Stimulated activated CD8-positive, alpha-beta memory T cell treated with anti-CD3 and anti-CD28 coated beads, Interleukin-15, amount 100 ng/mL, for 1 hour (primary cell): ENCODE measurements at regions not wholly inside any gene's neighbourhood (a gene's known extent, or its start where the extent isn't known, plus 50 kb on each side); places are given as distances from the start of the nearest gene placed in this dataset.

ENCODE experiments used
- DNase-seq: peaks from one replicate; pipeline ENCODE4 v3.0.0-alpha.2; 2020; ENCODE audit warnings: low read depth

DNA sequence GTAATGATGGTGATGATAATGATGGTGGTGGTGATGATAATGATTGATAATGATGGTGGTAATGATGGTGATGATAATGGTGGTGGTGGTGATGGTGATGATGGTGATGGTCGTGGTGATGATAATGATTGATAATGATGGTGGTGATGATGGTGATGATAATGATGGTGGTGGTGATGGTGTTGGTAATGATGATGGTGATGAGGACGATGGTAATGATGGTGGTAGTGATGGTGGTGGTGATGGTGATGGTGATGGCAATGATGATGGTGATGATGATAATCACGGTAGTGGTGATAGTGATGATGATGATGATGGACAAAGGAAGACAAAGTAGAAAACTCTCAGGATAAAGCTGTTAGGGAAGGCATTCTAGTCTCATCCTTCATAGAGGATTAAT lies 310.5 kb downstream of the MSX2 start:
- DNase-seq: no peak

DNA sequence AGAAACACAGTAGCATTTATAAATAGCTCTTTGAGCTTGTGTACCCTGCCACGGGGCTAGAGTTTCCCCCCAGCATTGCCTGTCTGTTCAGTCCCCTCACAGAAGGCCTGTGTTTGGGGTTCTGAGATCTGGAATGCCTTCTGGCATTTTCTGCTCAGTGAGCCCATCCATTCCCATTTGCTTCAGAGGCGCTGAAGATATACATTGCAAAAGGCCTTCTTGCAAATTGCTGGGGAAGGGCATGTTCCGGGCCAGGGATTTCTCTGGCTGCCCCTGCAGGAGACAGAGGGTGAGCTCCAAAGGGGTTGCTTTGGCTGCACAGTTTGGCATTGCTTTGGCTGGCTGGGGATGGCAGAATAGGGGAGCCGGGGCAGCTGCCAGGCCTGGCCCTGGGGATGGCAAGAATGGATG lies 308.4 kb downstream of the MSX2 start:
- DNase-seq: no peak

DNA sequence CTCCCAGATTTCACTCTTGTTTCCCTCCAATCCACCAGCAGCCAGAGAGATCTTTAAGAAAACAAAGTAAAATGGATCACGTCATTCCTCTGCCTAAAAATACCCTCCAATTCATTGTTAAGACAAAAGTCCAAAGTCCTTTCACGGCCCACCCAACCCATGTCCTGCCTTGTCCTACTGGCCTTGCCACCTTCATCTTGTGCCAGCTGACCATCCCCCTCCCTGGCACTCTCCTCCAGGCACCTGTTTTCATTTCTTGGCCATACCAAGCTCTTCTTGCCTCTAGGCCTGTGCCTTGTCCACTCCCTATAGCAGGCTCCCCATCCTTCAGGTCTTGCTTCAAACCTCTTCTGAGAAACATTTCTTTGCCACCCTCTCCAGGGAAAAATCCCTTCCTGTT lies 307.6 kb downstream of the MSX2 start:
- DNase-seq: no peak

- no peak for DNase-seq
These were observed 303.0 kb downstream of the MSX2 start for GRCh38 chr5:175027390-175027789.

- DNase-seq: no peak
These were observed 300.7 kb downstream of the MSX2 start for GRCh38 chr5:175025077-175025476.

DNA sequence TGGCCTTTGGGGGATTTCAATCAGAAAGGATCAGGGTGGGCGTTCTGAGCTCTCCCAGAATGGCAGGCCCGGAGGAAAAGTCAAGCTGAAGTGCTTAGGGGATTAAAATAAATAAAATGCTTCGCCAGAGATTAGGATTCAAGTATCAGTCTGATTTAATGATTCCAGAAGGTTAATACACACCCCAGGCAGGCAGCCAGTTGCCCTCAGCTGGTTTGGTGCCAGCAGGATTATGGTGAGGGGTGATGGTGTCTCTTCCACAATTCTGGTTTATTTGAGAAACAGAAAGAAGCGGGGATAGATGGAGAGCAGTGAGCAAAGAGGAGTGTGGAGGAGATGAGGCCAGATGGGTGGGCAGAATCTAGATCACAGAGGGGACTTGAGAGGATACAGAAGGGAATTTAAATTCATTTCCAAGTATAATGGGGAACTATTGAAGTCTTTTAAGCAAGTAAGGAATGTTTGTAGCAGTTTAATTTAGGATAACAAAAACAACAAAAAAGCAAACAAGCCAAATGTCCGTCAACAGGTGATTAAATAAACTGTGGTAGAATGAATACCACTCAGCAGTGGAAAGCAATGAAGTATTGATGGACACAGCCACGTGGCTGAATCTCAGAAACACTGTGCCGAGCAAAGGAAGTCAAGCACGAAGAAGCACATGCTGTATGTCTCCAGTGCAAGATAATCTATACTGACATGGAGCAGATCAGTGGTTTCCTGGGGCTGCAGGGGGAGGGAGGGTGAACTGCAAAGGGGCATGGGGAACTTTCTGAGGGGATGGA lies 297.7 kb downstream of the MSX2 start:
- DNase-seq: no peak

- DNase-seq: no peak
These were observed 296.9 kb downstream of the MSX2 start for GRCh38 chr5:175021321-175021720.

GRCh38 chr5:175015028-175015685 lies 290.8 kb downstream of the MSX2 start:
- DNase-seq: no peak

DNA sequence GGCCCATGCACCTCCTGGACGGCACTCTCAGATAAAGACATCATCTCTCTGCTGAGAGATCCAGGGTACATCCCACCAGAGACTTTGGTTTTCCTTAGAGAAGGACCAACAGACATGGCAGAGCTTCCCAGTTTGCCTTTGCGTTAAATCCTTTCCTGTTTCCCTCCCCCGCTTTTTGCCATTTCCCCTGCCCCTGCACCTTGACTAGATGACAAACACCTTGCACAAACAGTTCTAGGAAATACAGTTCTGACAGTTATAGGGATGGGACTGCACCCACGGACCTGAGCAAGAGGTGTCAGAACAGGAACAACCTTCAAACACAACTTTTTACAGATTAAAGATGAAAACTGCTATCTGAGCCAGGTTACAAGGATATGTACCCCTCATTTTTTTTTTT lies 288.9 kb downstream of the MSX2 start:
- DNase-seq: no peak

- DNase-seq: no peak
These were observed 287.9 kb downstream of the MSX2 start for GRCh38 chr5:175012267-175012666.

- no peak for DNase-seq
These were observed 279.1 kb downstream of the MSX2 start for GRCh38 chr5:175003531-175003930.

DNA sequence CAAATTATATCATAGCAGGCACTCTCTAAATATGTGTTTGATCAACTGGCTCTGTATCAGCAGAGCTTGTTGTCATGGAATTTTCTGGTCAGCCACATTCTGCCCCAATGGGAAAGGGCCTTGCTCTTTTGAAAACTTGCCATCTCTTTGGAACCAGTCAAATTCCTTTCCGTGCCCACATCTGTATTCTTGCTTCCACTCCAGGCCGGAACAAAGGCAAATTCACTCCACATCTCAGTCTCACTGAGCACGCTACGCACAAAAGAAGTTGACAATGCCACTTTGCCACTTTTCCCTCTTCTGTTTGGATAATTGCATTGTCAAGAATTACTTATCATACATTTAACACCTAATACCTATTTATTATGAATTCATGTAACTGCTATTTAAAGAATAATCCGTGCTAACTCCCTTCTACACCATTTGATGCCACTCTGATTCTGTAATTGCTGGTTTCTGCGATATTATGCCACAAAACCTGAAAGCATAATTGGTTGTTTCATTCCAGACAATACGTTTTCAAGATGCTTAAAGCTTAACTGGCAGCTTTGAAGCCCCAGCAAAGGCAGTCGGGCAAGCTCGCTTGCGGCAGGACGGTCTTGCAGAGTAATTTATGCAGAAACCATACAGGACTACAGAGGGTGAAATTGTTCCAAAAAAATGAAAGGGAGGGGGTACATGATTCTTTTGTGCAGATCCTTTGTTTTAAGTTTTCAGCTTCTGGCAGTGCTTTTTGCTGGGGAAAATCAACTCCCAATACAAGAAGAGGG lies 277.7 kb downstream of the MSX2 start:
- DNase-seq: no peak

- no peak for DNase-seq
These were observed 276.9 kb downstream of the MSX2 start for GRCh38 chr5:175001311-175001710.

DNA sequence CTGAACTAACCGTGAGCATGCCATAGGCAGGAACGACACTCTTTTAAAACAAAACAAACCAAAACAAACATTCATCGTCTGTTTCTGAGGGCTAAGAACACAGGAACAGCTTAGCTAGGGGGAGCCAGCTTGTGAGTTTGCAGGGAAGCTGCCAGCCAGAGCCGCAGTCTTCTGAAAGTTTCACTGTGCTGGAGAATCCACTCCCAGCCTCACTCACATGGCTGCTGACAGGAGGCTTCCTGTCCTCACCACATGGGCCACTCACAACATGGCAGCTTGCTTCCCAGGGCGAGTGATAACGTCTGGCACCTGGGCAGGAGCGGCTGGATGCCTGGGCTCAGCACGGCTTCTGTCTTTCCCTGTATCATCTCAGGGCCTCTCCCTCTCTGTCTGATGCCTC lies 275.2 kb downstream of the MSX2 start:
- DNase-seq: no peak

DNA sequence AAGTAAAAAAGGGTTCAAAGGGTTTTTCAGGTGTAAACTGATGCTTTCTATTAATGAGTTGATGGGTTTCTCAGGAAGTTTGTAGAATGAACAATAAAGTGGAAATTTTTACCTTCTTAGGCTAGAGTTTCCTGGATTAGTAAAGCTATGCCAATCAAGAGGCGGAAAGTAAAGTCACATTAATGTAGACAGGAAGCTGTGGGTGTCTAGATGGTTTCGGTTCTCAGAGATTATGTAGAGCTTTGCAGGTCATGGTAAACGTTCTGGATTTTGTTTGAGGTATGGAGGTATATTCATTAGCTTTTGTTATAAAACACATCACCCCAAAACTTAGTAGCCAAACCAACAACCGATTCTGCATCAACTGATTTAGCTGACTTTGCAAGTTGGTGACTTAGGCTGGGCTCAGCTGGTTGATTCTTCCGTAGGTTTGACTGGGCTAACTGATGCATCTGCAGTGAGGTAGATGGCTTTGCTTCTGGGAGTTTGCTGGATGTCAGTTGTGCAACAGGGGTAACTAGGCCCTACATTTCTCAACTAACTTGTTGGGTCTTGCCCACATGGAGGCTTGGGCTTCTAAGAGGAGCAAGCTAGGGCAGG lies 273.8 kb downstream of the MSX2 start:
- no peak for DNase-seq

DNA sequence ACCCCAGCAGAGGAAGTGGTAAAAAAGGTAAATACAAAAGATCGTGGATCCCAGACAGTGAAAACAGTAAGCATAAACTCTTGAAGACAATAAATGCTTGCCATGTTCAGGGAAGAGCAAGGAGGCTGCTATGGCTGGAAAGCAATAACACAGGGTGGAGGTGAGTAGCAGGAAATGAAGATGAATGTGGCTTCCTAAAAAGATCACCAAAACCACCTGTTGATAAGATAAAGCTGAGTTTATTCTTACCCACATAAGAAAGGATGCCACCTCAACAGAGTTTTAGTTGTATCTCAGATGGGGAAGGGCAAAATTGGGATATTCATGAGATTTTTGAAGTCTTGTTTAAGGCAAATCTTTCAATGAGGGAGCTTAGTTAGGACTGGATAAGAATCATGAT lies 273.3 kb downstream of the MSX2 start:
- DNase-seq: no peak

GRCh38 chr5:174996941-174997340 lies 272.6 kb downstream of the MSX2 start:
- DNase-seq: no peak

GRCh38 chr5:174995827-174996226 lies 271.4 kb downstream of the MSX2 start:
- no peak for DNase-seq

- no peak for DNase-seq
These were observed 267.5 kb downstream of the MSX2 start for GRCh38 chr5:174991847-174992246.

GRCh38 chr5:174990909-174991308 lies 266.5 kb downstream of the MSX2 start:
- DNase-seq: no peak

GRCh38 chr5:174987443-174988012 lies 263.1 kb downstream of the MSX2 start:
- DNase-seq: no peak

DNA sequence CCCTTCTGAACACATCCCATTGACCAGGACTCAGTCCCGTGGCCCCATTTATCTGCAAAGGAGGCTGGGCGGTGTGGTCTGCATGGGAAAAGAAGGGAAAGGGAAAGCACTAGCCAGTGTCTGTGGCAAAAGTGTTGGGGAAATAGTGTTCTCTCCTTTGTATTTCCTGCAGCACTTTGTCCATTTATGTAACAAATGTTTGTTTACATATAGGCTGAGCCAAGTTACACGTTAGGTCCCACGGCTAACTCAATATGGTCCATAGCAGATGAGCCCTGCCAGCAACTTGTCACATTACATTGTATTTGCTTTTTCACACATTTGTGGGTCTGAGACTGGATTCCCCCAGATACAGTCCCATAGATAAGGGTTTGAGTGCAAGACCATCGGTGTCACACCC lies 260.5 kb downstream of the MSX2 start:
- DNase-seq: no peak
